Stomach (tissue), 8 donors: ENCODE measurements at regions not wholly inside any gene's neighbourhood (a gene's known extent, or its start where the extent isn't known, plus 50 kb on each side); places are given as distances from the start of the nearest gene placed in this dataset.

Experiments
- DNase-seq, 2 donors: peaks; one replicate each; pipeline versions ENCODE4 v3.0.0 to v3.0.0-alpha.2; 2013 to 2019
- H3K27ac ChIP-seq, 5 donors: fragments of 200-600 bp in 4 of 5; sonication (generic) in 4 of 5; one replicate each; pipeline ENCODE4 v1.5.1; 2013 to 2019; ENCODE audit warnings: mild to moderate bottlenecking in 1 of 5, moderate library complexity in 1 of 5
- H3K27me3 ChIP-seq, 3 donors: fragments of 200-600 bp; sonication (generic); one replicate each; pipeline ENCODE4 v1.5.1; 2017 to 2019; ENCODE audit warnings: mixed run types in 1 of 3
- H3K36me3 ChIP-seq, 4 donors: fragments of 200-600 bp; sonication (generic); 1 replicate in 3 of 4; 2 replicates in 1 of 4; pipeline ENCODE4 v1.5.1; 2016 to 2019
- H3K4me1 ChIP-seq, 4 donors: fragments of 200-600 bp; sonication (generic); one replicate each; pipeline ENCODE4 v1.5.1; 2016 to 2019
- H3K4me3 ChIP-seq, 4 donors: fragments of 200-600 bp; sonication (generic) in 3 of 4; one replicate each; pipeline ENCODE4 v1.5.1; 2016 to 2019; ENCODE audit warnings: mild to moderate bottlenecking in 1 of 4
- H3K9me3 ChIP-seq, 4 donors: fragments of 200-600 bp; sonication (generic); one replicate each; pipeline ENCODE4 v1.5.1; 2016 to 2019
- EP300 ChIP-seq: sonication (generic); formaldehyde crosslinking; IDR thresholded peaks from one replicate; pipeline ENCODE4 v1.6.1; 2017; ENCODE audit warnings: antibody characterized with exemption
- POLR2A ChIP-seq, 4 donors: fragments of 450-650 bp; IDR thresholded peaks; one replicate each; pipeline ENCODE4 v1.6.1; 2016; ENCODE audit warnings: antibody characterized with exemption in 4 of 4, control low read depth in 2 of 4, mild to moderate bottlenecking in 1 of 4, moderate library complexity in 1 of 4
- POLR2AphosphoS5 ChIP-seq, 3 donors: sonication (generic); formaldehyde crosslinking; IDR thresholded peaks; one replicate each; pipeline ENCODE4 v1.6.1; 2016; ENCODE audit warnings: antibody characterized with exemption in 3 of 3
- WGBS, 5 donors: extraction: QIAGEN DNeasy Blood & Tissue Kit in 3 of 5; methylation state at CpG; one replicate each; pipeline versions ENCODE4 v1.1.5 to v1.1.7; 2013 to 2018; 5-methylcytosine and 5-hydroxymethylcytosine counted together
- intact Hi-C: fragments of 100-400 bp; cut with DNase I; formaldehyde crosslinking; loops from one replicate; pipeline ENCODE4 v1.15.1; 2023; ENCODE audit warnings: low total_unique reads
- TF ChIP-seq, protein P1 (sequence below), 7 experiments: fragments of 450-650 bp in 4 of 7; fragments of 200-600 bp in 3 of 7; sonication (generic) in 3 of 7; IDR thresholded peaks; one replicate each; pipeline ENCODE4 v1.5.1; 2016 to 2019; ENCODE audit warnings: antibody characterized with exemption in 7 of 7, control low read depth in 2 of 7, mild to moderate bottlenecking in 1 of 7
- donor health status: healthy with polysubstance abuse.
- donor health status: Bipolar disorder and iron deficiency.
- donor health status: healthy.

DNA sequence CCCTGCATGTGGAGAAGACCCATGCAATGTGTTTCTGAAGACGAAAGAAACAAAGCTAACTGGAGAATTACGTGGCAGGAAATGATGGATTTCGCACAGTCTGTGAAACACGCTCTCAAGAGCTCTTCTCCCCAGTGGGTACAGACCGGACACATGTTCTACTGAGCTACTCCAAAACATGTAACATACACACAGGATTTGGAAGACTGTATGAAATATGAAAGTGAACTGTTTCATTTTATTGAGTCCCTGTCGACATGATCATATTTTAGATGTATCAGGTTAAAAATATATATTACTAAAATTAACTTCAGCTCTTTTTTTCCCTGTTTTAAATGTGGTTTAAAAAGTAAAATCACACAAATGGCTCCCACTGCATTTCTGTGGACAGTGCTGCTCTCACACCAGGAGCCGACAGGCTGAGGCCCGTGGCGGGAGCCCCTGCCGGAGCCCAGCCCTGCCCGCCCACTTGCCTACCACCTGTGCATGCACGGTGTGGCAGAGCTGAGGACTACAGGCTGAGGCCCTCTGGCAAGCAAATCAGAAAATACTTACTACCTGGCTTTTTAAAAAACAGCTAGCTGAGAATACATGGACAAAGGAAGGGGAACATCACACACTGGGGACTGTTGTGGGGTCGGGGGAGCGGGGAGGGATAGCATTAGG lies 58.9 kb upstream of the NXT1 start:
- Histone ChIP-seq H3K27ac (no peak overlapping the region), H3K36me3 (no peaks in the 10 kb centered on the region), H3K27me3 (no peaks in the 10 kb centered on the region), H3K4me3 (no peak overlapping the region), H3K4me1 (peaks cover 0 to 20% (median 10%) of the 10 kb centered on the region in 4 donors), H3K9me3 (no peaks in the 10 kb centered on the region)
- WGBS, 5 donors, result 82 to 92% (median 89%) methylated on average over 14 of the region's 14 CpGs
- no peak for DNase-seq
- no peak for TF ChIP-seq POLR2A (IDR thresholded peaks at IDR 0.05)
- intact Hi-C loops, result no loop called here

DNA sequence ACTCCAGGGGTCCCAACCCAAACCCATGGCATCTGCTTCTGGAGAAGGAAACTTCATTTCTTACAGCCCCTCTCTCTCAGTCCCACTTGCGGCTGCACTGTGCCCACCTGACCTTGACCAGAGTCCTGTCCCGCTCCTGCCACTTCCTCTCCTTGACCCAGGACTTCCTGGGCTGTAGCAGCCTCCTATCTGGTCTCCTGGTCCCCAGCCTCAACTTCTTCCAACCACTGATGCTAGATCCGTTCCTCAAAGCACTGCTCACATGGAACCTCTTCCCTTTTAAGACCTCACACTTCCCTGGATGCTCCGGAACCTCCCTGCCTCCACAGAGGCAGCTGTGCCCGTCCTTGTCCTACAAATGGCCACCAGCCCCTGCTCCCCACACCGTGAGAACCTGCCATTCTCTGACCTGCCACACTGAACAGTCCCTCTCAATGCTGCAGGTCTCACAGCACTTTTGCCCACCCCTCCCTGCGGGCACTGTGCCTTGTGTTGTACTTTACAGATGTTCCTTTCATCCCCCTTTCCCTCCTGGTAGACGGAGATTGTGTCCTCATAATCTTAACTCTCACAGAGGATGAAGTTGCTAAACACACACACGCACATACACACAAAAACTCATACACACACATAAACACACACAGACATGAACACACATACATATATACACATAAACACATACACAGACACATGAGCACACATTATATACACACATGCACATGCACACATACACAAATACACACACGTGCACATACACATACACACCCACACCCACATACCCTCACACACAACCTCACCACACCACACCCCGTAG lies 59.6 kb upstream of the NXT1 start:
- DNase-seq, result no peak
- Histone ChIP-seq H3K36me3 (no peaks in the 10 kb centered on the region), H3K4me1 (peaks cover 0 to 13% (median 10%) of the 10 kb centered on the region in 4 donors), H3K4me3 (no peak overlapping the region), H3K27ac (no peak overlapping the region), H3K9me3 (no peaks in the 10 kb centered on the region), H3K27me3 (no peaks in the 10 kb centered on the region)
- intact Hi-C loops, result no loop called here
- TF ChIP-seq, protein P1, sequence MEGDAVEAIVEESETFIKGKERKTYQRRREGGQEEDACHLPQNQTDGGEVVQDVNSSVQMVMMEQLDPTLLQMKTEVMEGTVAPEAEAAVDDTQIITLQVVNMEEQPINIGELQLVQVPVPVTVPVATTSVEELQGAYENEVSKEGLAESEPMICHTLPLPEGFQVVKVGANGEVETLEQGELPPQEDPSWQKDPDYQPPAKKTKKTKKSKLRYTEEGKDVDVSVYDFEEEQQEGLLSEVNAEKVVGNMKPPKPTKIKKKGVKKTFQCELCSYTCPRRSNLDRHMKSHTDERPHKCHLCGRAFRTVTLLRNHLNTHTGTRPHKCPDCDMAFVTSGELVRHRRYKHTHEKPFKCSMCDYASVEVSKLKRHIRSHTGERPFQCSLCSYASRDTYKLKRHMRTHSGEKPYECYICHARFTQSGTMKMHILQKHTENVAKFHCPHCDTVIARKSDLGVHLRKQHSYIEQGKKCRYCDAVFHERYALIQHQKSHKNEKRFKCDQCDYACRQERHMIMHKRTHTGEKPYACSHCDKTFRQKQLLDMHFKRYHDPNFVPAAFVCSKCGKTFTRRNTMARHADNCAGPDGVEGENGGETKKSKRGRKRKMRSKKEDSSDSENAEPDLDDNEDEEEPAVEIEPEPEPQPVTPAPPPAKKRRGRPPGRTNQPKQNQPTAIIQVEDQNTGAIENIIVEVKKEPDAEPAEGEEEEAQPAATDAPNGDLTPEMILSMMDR (IDR thresholded peaks at IDR 0.05), result no peak
- TF ChIP-seq EP300, result no peak
- no peak for TF ChIP-seq POLR2AphosphoS5 (IDR thresholded peaks at IDR 0.05)
- no peak for TF ChIP-seq POLR2A (IDR thresholded peaks at IDR 0.05)
- 83 to 88% (median 85%) methylated on average over 11 of the region's 11 CpGs for WGBS, 5 donors

DNA sequence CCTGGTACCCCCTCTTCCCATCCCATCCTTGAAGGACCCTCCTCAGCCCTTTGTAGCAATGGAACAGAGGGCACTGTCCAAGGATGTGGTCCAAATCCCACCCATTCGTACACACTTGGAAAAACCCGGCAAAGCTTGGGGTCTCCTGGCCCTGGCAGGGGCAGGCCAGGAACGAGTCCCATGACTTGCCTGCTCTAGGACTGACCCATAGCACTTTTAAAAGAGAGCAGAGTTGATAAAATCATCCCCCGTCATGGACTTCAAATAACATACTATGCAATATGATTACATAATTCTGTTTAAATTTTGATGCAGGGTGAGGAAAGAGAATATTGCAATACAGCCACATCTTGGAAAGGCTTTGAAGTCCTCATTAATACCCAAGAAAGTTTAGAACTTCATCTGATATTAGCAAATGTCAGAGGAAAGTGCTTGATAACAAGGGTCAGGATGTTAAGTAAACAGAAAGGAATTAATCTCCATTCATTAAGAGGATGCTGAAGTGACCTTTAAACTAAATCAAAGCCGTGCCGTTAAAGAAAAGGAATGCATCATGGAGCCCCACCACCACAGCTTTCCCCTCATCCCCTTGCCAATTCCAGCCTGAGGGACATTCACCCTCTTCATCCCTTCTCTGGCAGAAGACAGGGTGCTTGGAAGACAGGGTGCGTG lies 60.7 kb upstream of the NXT1 start:
- Histone ChIP-seq H3K36me3 (no peaks in the 10 kb centered on the region), H3K4me1 (peaks cover 0 to 12% (median 10%) of the 10 kb centered on the region in 4 donors), H3K27ac (no peak overlapping the region), H3K4me3 (no peak overlapping the region), H3K27me3 (no peaks in the 10 kb centered on the region), H3K9me3 (no peaks in the 10 kb centered on the region)
- WGBS, 5 donors, result 34 to 49% (median 39%) methylated on average over 7 of the region's 7 CpGs
- TF ChIP-seq POLR2AphosphoS5 (IDR thresholded peaks at IDR 0.05), result no peak
- TF ChIP-seq EP300, result no peak
- TF ChIP-seq POLR2A (IDR thresholded peaks at IDR 0.05), result no peak
- TF ChIP-seq, protein P1 (IDR thresholded peaks at IDR 0.05), result no peak
- DNase-seq, result no peak
- intact Hi-C loops, result no loop called here

DNA sequence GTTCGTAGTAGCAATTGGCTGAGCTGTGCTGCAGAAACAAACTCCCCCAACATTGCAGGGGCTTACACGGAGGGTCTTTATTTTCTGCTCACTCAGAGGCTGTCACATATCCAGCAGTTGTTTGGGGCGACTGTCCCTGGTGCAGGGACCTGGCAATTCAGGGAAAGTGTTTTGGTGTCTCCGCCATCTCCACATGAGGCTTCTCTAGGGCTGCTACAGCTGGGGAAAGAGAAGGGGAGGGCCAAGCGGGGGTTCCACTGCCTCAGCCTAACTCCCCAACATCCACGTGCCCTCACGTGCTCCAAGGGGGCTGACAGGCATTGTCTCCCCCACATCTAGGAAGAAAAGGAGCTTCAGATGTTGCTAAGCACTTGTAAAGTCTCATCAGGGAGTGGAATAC lies 61.3 kb upstream of the NXT1 start:
- no peak for DNase-seq
- Histone ChIP-seq H3K4me1 (peaks cover 0 to 10% (median 8%) of the 10 kb centered on the region in 4 donors), H3K27me3 (no peaks in the 10 kb centered on the region), H3K9me3 (no peaks in the 10 kb centered on the region), H3K36me3 (no peaks in the 10 kb centered on the region), H3K4me3 (no peak overlapping the region), H3K27ac (no peak overlapping the region)
- WGBS, 5 donors, result 70 to 81% (median 74%) methylated on average over 7 of the region's 7 CpGs
- intact Hi-C loops, result no loop called here
- TF ChIP-seq EP300 (no peak), POLR2AphosphoS5 (IDR thresholded peaks at IDR 0.05) (no peak), POLR2A (IDR thresholded peaks at IDR 0.05) (no peak)
- TF ChIP-seq, protein P1 (IDR thresholded peaks at IDR 0.05), result no peak
